ENCODE measurements at regions not wholly inside any gene's neighbourhood (a gene's known extent, or its start where the extent isn't known, plus 50 kb on each side); places are given as distances from the start of the nearest gene placed in this dataset.

- TF ChIP-seq CTCF (IDR thresholded peaks at IDR 0.05) = no peak
- Mint-ChIP-seq H3K9me3 (peaks cover 4% of the 10 kb centered on the region), H3K4me1 (peaks cover 68% of the 10 kb centered on the region), H3K36me3 (ENCODE audit: low read depth) (no peaks in the 10 kb centered on the region), H3K4me3 (peak overlapping the region; percentile 1), H3K27ac (no peak overlapping the region), H3K27me3 (ENCODE audit: low read depth, poor library complexity) (peaks cover 12% of the 10 kb centered on the region)
- DNase-seq = peak; percentile 46
These were observed 215.1 kb upstream of the POU3F3 start for GRCh38 chr2:104638859-104639202.

GRCh38 chr2:104641786-104642185, 212.1 kb upstream of the POU3F3 start:
- peaks cover 8% of the 10 kb centered on the region for H3K9me3 Mint-ChIP-seq
- H3K27ac Mint-ChIP-seq = no peak overlapping the region
- peaks cover 61% of the 10 kb centered on the region for H3K4me1 Mint-ChIP-seq
- no peak overlapping the region for H3K4me3 Mint-ChIP-seq
- no peak for DNase-seq
- no peaks in the 10 kb centered on the region for H3K36me3 Mint-ChIP-seq (ENCODE audit: low read depth)
- no peak for TF ChIP-seq CTCF (IDR thresholded peaks at IDR 0.05)
- peaks cover 4% of the 10 kb centered on the region for H3K27me3 Mint-ChIP-seq (ENCODE audit: low read depth, poor library complexity)

- TF ChIP-seq CTCF (IDR thresholded peaks at IDR 0.05) = no peak
These were observed 205.5 kb upstream of the POU3F3 start for GRCh38 chr2:104648376-104648775.

GRCh38 chr2:104649866-104650265, 204.0 kb upstream of the POU3F3 start:
- H3K9me3 Mint-ChIP-seq = no peaks in the 10 kb centered on the region
- H3K27me3 Mint-ChIP-seq (ENCODE audit: low read depth, poor library complexity) = peaks cover 31% of the 10 kb centered on the region
- DNase-seq = no peak
- H3K4me3 Mint-ChIP-seq = no peak overlapping the region
- H3K36me3 Mint-ChIP-seq (ENCODE audit: low read depth) = no peaks in the 10 kb centered on the region
- TF ChIP-seq CTCF (IDR thresholded peaks at IDR 0.05) = no peak
- peaks cover 18% of the 10 kb centered on the region for H3K4me1 Mint-ChIP-seq
- H3K27ac Mint-ChIP-seq = no peak overlapping the region

More at GRCh38 chr2:104648376-104648775, 205.5 kb upstream of the POU3F3 start:
- peaks cover 4% of the 10 kb centered on the region for H3K9me3 Mint-ChIP-seq
- H3K4me3 Mint-ChIP-seq = no peak overlapping the region
- H3K4me1 Mint-ChIP-seq = peaks cover 17% of the 10 kb centered on the region
- no peaks in the 10 kb centered on the region for H3K36me3 Mint-ChIP-seq (ENCODE audit: low read depth)
- H3K27me3 Mint-ChIP-seq (ENCODE audit: low read depth, poor library complexity) = peaks cover 24% of the 10 kb centered on the region
- H3K27ac Mint-ChIP-seq = no peak overlapping the region
- no peak for DNase-seq

- Mint-ChIP-seq H3K4me1 (peaks cover 25% of the 10 kb centered on the region), H3K27ac (no peak overlapping the region), H3K36me3 (ENCODE audit: low read depth) (no peaks in the 10 kb centered on the region), H3K4me3 (no peak overlapping the region), H3K9me3 (no peaks in the 10 kb centered on the region), H3K27me3 (ENCODE audit: low read depth, poor library complexity) (peaks cover 31% of the 10 kb centered on the region)
- no peak for TF ChIP-seq CTCF (IDR thresholded peaks at IDR 0.05)
- no peak for DNase-seq
These were observed 203.4 kb upstream of the POU3F3 start for GRCh38 chr2:104650405-104650996.

GRCh38 chr2:104654811-104655210, 199.1 kb upstream of the POU3F3 start:
- H3K4me3 Mint-ChIP-seq = no peak overlapping the region
- peaks cover 31% of the 10 kb centered on the region for H3K27me3 Mint-ChIP-seq (ENCODE audit: low read depth, poor library complexity)

More at GRCh38 chr2:104654811-104655210, 199.1 kb upstream of the POU3F3 start:
- no peak for TF ChIP-seq CTCF (IDR thresholded peaks at IDR 0.05)
- no peaks in the 10 kb centered on the region for H3K36me3 Mint-ChIP-seq (ENCODE audit: low read depth)
- DNase-seq = no peak
- peaks cover 59% of the 10 kb centered on the region for H3K4me1 Mint-ChIP-seq
- no peaks in the 10 kb centered on the region for H3K9me3 Mint-ChIP-seq
- no peak overlapping the region for H3K27ac Mint-ChIP-seq
